ENCODE measurements at regions not wholly inside any gene's neighbourhood (a gene's known extent, or its start where the extent isn't known, plus 50 kb on each side); places are given as distances from the start of the nearest gene placed in this dataset.
A peak's percentile ranks its signal among the peaks of the same experiment; 100 is the strongest.

- H3K9me3 Mint-ChIP-seq, result no peaks in the 10 kb centered on the region
- peaks cover 15 to 42% of the 10 kb centered on the region in 2 donors for H3K36me3 Mint-ChIP-seq
- DNase-seq, result peak; percentile 6
- no peaks in the 10 kb centered on the region for H3K27me3 Mint-ChIP-seq
- no peak overlapping the region for H3K27ac Mint-ChIP-seq
- H3K4me1 Mint-ChIP-seq, result peaks cover 0 to 4% of the 10 kb centered on the region in 2 donors
- no peak overlapping the region for H3K4me3 Mint-ChIP-seq
- ATAC-seq (replicated peaks), result peak; percentile 85 to 86
Measured at GRCh38 chr13:73708393-73708985, 425.7 kb downstream of the KLF12 start.

- H3K4me1 Mint-ChIP-seq, result peaks cover 0 to 7% of the 10 kb centered on the region in 2 donors
- no peak overlapping the region for H3K4me3 Mint-ChIP-seq
- H3K9me3 Mint-ChIP-seq, result no peaks in the 10 kb centered on the region
Measured at GRCh38 chr13:73704587-73704986, 429.6 kb downstream of the KLF12 start.

GRCh38 chr13:73703606-73704005, 430.6 kb downstream of the KLF12 start:
- Mint-ChIP-seq H3K27ac (no peak overlapping the region), H3K36me3 (peaks cover 11 to 28% of the 10 kb centered on the region in 2 donors), H3K27me3 (no peaks in the 10 kb centered on the region), H3K4me3 (no peak overlapping the region), H3K4me1 (peaks cover 0 to 7% of the 10 kb centered on the region in 2 donors), H3K9me3 (no peaks in the 10 kb centered on the region)
- DNase-seq (no peak), ATAC-seq (replicated peaks) (no peak)

More at GRCh38 chr13:73704587-73704986, 429.6 kb downstream of the KLF12 start:
- H3K27me3 Mint-ChIP-seq, result no peaks in the 10 kb centered on the region
- no peak for ATAC-seq (replicated peaks)
- DNase-seq, result no peak
- H3K36me3 Mint-ChIP-seq, result peaks cover 10 to 24% of the 10 kb centered on the region in 2 donors
- H3K27ac Mint-ChIP-seq, result no peak overlapping the region

- H3K27me3 Mint-ChIP-seq, result no peaks in the 10 kb centered on the region
- peaks cover 17 to 32% of the 10 kb centered on the region in 2 donors for H3K36me3 Mint-ChIP-seq
- H3K4me3 Mint-ChIP-seq, result no peak overlapping the region
- peak; percentile 27 to 38 for ATAC-seq (replicated peaks)
- peak overlapping the region; percentile 14 for H3K27ac Mint-ChIP-seq
- peaks cover 0 to 7% of the 10 kb centered on the region in 2 donors for H3K4me1 Mint-ChIP-seq
- no peaks in the 10 kb centered on the region for H3K9me3 Mint-ChIP-seq
- DNase-seq, result no peak
Measured at GRCh38 chr13:73702419-73703071, 431.7 kb downstream of the KLF12 start.

GRCh38 chr13:73701160-73701559, 433.0 kb downstream of the KLF12 start:
- no peak for DNase-seq
- peaks cover 0 to 7% of the 10 kb centered on the region in 2 donors for H3K4me1 Mint-ChIP-seq
- H3K27me3 Mint-ChIP-seq, result no peaks in the 10 kb centered on the region
- no peak for ATAC-seq (replicated peaks)
- no peaks in the 10 kb centered on the region for H3K9me3 Mint-ChIP-seq
- no peak overlapping the region for H3K4me3 Mint-ChIP-seq
- no peak overlapping the region for H3K27ac Mint-ChIP-seq
- peaks cover 23 to 31% of the 10 kb centered on the region in 2 donors for H3K36me3 Mint-ChIP-seq

- Mint-ChIP-seq H3K36me3 (peaks cover 29 to 37% of the 10 kb centered on the region in 2 donors), H3K27ac (no peak overlapping the region), H3K4me3 (no peak overlapping the region), H3K4me1 (peaks cover 0 to 4% of the 10 kb centered on the region in 2 donors), H3K27me3 (no peaks in the 10 kb centered on the region), H3K9me3 (no peaks in the 10 kb centered on the region)
- DNase-seq, result no peak
- no peak for ATAC-seq (replicated peaks)
Measured at GRCh38 chr13:73698859-73699258, 435.3 kb downstream of the KLF12 start.

- no peak overlapping the region for H3K27ac Mint-ChIP-seq
- no peaks in the 10 kb centered on the region for H3K4me1 Mint-ChIP-seq
- H3K9me3 Mint-ChIP-seq, result no peaks in the 10 kb centered on the region
- ATAC-seq (replicated peaks) (no peak), DNase-seq (no peak)
- H3K4me3 Mint-ChIP-seq, result no peak overlapping the region
- no peaks in the 10 kb centered on the region for H3K27me3 Mint-ChIP-seq
- peaks cover 29 to 41% of the 10 kb centered on the region in 2 donors for H3K36me3 Mint-ChIP-seq
Measured at GRCh38 chr13:73697166-73697565, 437.0 kb downstream of the KLF12 start.

- Mint-ChIP-seq H3K4me3 (no peak overlapping the region), H3K27ac (no peak overlapping the region), H3K4me1 (no peaks in the 10 kb centered on the region), H3K9me3 (no peaks in the 10 kb centered on the region), H3K27me3 (no peaks in the 10 kb centered on the region), H3K36me3 (peaks cover 32 to 45% of the 10 kb centered on the region in 2 donors)
- ATAC-seq (replicated peaks), result no peak
- DNase-seq, result no peak
Measured at GRCh38 chr13:73696713-73697112, 437.5 kb downstream of the KLF12 start.

GRCh38 chr13:73696271-73696670, 437.9 kb downstream of the KLF12 start:
- peaks cover 32 to 45% of the 10 kb centered on the region in 2 donors for H3K36me3 Mint-ChIP-seq
- ATAC-seq (replicated peaks), result no peak
- H3K9me3 Mint-ChIP-seq, result no peaks in the 10 kb centered on the region
- no peaks in the 10 kb centered on the region for H3K27me3 Mint-ChIP-seq
- H3K4me1 Mint-ChIP-seq, result no peaks in the 10 kb centered on the region
- H3K27ac Mint-ChIP-seq, result no peak overlapping the region
- no peak for DNase-seq
- H3K4me3 Mint-ChIP-seq, result no peak overlapping the region

GRCh38 chr13:73695325-73695724, 438.9 kb downstream of the KLF12 start:
- ATAC-seq (replicated peaks) (no peak), DNase-seq (no peak)
- H3K27ac Mint-ChIP-seq, result no peak overlapping the region
- peaks cover 32 to 46% of the 10 kb centered on the region in 2 donors for H3K36me3 Mint-ChIP-seq
- H3K9me3 Mint-ChIP-seq, result no peaks in the 10 kb centered on the region
- no peaks in the 10 kb centered on the region for H3K27me3 Mint-ChIP-seq
- H3K4me3 Mint-ChIP-seq, result no peak overlapping the region
- H3K4me1 Mint-ChIP-seq, result no peaks in the 10 kb centered on the region

- no peak overlapping the region for H3K27ac Mint-ChIP-seq
- H3K4me1 Mint-ChIP-seq, result no peaks in the 10 kb centered on the region
- DNase-seq, result no peak
- no peak overlapping the region for H3K4me3 Mint-ChIP-seq
- H3K36me3 Mint-ChIP-seq, result peaks cover 40 to 56% of the 10 kb centered on the region in 2 donors
- no peaks in the 10 kb centered on the region for H3K9me3 Mint-ChIP-seq
- no peaks in the 10 kb centered on the region for H3K27me3 Mint-ChIP-seq
- ATAC-seq (replicated peaks), result no peak
Measured at GRCh38 chr13:73693215-73693614, 441.0 kb downstream of the KLF12 start.

- Mint-ChIP-seq H3K36me3 (peaks cover 30 to 47% of the 10 kb centered on the region in 2 donors), H3K27me3 (no peaks in the 10 kb centered on the region), H3K4me1 (no peaks in the 10 kb centered on the region), H3K4me3 (no peak overlapping the region), H3K27ac (no peak overlapping the region), H3K9me3 (no peaks in the 10 kb centered on the region)
- ATAC-seq (replicated peaks) (no peak), DNase-seq (no peak)
Measured at GRCh38 chr13:73691891-73692290, 442.3 kb downstream of the KLF12 start.

- ATAC-seq (replicated peaks), result no peak
- no peak for DNase-seq
- Mint-ChIP-seq H3K27ac (no peak overlapping the region), H3K4me3 (no peak overlapping the region), H3K36me3 (peaks cover 16 to 29% of the 10 kb centered on the region in 2 donors), H3K4me1 (peaks cover 0 to 15% of the 10 kb centered on the region in 2 donors), H3K9me3 (no peaks in the 10 kb centered on the region), H3K27me3 (no peaks in the 10 kb centered on the region)
Measured at GRCh38 chr13:73687929-73688328, 446.3 kb downstream of the KLF12 start.

GRCh38 chr13:73687087-73687486, 447.1 kb downstream of the KLF12 start:
- no peak for DNase-seq
- Mint-ChIP-seq H3K4me1 (peaks cover 0 to 15% of the 10 kb centered on the region in 2 donors), H3K27ac (no peak overlapping the region), H3K9me3 (no peaks in the 10 kb centered on the region), H3K27me3 (no peaks in the 10 kb centered on the region), H3K4me3 (no peak overlapping the region), H3K36me3 (peaks cover 16 to 30% of the 10 kb centered on the region in 2 donors)
- ATAC-seq (replicated peaks), result no peak

GRCh38 chr13:73684750-73685149, 449.5 kb downstream of the KLF12 start:
- ATAC-seq (replicated peaks) (no peak), DNase-seq (no peak)
- Mint-ChIP-seq H3K9me3 (no peaks in the 10 kb centered on the region), H3K4me3 (no peak overlapping the region), H3K27ac (no peak overlapping the region), H3K4me1 (peaks cover 0 to 15% of the 10 kb centered on the region in 2 donors), H3K27me3 (no peaks in the 10 kb centered on the region), H3K36me3 (peaks cover 11 to 28% of the 10 kb centered on the region in 2 donors)

All from stimulated activated naive B cell treated with anti-CD40 and anti-IgM and Interleukin-4, amounts not matched to agents 10 μg/mL and 1 μg/mL and 100 μg/mL, for 72 hours (primary cell).